Lower leg skin (tissue), 3 donors: ENCODE measurements at regions not wholly inside any gene's neighbourhood (a gene's known extent, or its start where the extent isn't known, plus 50 kb on each side); places are given as distances from the start of the nearest gene placed in this dataset.
"Not testable (repeated sequence)": the region's sequence is repeated elsewhere in the genome, so short reads cannot be mapped to it uniquely, and the experiment has no call there.

Source experiments
- CTCF ChIP-seq, 3 donors: fragments of 450-650 bp; IDR thresholded peaks; one replicate each; pipeline ENCODE4 v1.5.1; 2016; ENCODE audit warnings: antibody characterized with exemption in 3 of 3, mild to moderate bottlenecking in 3 of 3, moderate library complexity in 2 of 3
- POLR2A ChIP-seq, 2 donors: fragments of 450-650 bp; IDR thresholded peaks; one replicate each; pipeline ENCODE4 v1.6.1; 2016 to 2017; ENCODE audit warnings: antibody characterized with exemption in 2 of 2, mild to moderate bottlenecking in 1 of 2, moderate library complexity in 1 of 2

GRCh38 chr6:67426686-67427085 is 1208.4 kb upstream of the ADGRB3 start:
- TF ChIP-seq POLR2A, CTCF (IDR thresholded peaks at IDR 0.05): not testable (repeated sequence)
